Ishikawa (cell line): ENCODE measurements at regions not wholly inside any gene's neighbourhood (a gene's known extent, or its start where the extent isn't known, plus 50 kb on each side); places are given as distances from the start of the nearest gene placed in this dataset.

Source experiments
- CREB1 ChIP-seq: IDR thresholded peaks from 2 replicates; pipeline ENCODE4 v1.6.1; 2012; ENCODE audit warnings: low read depth
- EGR1 ChIP-seq: IDR thresholded peaks from 2 replicates; pipeline ENCODE4 v1.6.1; 2012
- EP300 ChIP-seq: IDR thresholded peaks from 2 replicates; pipeline ENCODE4 v1.6.1; 2012; ENCODE audit warnings: borderline replicate concordance
- FOXM1 ChIP-seq: IDR thresholded peaks from 2 replicates; pipeline ENCODE4 v1.6.1; 2012; ENCODE audit warnings: low read depth, borderline replicate concordance
- TAF1 ChIP-seq: IDR thresholded peaks from 2 replicates; pipeline ENCODE4 v1.6.1; 2012; ENCODE audit warnings: low read depth, mild to moderate bottlenecking
- TCF12 ChIP-seq: IDR thresholded peaks from 2 replicates; pipeline ENCODE4 v1.6.1; 2012; ENCODE audit warnings: low read depth
- ZBTB7A ChIP-seq: IDR thresholded peaks from 2 replicates; pipeline ENCODE4 v1.6.1; 2012; ENCODE audit warnings: low read depth
- TF ChIP-seq, protein P1 (sequence below): IDR thresholded peaks from 2 replicates; pipeline ENCODE4 v1.6.1; 2012; ENCODE audit warnings: low read depth, mild to moderate bottlenecking
- TF ChIP-seq, protein P2 (sequence below): IDR thresholded peaks from 2 replicates; pipeline ENCODE4 v1.6.1; 2012
- TF ChIP-seq, protein P3 (sequence below): IDR thresholded peaks from 2 replicates; pipeline ENCODE4 v1.6.1; 2012

DNA sequence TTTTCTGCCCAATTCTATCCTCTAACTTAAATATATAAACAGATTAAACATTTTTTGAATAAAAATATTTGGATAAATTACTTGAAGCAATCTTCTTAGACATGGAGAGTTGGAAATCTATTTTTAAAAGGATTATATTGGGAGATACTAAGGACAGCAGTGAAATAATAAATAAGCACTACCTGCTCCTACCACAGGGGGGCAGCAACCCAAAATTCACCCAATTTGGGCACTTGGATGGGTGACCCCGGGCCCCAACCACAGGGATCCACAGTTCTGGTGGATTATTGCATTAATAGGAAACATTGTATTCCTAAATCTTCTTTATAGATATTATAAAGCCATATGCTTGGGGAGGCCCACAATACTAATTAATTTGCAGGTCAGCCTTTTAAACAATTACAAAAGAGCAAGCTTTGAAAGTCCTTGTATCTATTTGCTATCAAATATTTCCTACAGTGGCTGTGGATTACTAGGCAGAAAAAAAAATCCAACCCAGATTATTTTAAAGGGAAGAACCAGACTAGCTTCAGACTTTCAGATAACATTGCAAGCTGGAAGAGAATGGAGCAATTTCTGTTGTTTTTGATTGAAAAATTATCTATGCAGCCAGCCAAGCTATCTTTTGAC lies 66.4 kb upstream of the PDE10A start:
- TF ChIP-seq, protein P1, sequence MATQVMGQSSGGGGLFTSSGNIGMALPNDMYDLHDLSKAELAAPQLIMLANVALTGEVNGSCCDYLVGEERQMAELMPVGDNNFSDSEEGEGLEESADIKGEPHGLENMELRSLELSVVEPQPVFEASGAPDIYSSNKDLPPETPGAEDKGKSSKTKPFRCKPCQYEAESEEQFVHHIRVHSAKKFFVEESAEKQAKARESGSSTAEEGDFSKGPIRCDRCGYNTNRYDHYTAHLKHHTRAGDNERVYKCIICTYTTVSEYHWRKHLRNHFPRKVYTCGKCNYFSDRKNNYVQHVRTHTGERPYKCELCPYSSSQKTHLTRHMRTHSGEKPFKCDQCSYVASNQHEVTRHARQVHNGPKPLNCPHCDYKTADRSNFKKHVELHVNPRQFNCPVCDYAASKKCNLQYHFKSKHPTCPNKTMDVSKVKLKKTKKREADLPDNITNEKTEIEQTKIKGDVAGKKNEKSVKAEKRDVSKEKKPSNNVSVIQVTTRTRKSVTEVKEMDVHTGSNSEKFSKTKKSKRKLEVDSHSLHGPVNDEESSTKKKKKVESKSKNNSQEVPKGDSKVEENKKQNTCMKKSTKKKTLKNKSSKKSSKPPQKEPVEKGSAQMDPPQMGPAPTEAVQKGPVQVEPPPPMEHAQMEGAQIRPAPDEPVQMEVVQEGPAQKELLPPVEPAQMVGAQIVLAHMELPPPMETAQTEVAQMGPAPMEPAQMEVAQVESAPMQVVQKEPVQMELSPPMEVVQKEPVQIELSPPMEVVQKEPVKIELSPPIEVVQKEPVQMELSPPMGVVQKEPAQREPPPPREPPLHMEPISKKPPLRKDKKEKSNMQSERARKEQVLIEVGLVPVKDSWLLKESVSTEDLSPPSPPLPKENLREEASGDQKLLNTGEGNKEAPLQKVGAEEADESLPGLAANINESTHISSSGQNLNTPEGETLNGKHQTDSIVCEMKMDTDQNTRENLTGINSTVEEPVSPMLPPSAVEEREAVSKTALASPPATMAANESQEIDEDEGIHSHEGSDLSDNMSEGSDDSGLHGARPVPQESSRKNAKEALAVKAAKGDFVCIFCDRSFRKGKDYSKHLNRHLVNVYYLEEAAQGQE, result no peak
- TF ChIP-seq EP300, result no peak
- TF ChIP-seq, protein P2, sequence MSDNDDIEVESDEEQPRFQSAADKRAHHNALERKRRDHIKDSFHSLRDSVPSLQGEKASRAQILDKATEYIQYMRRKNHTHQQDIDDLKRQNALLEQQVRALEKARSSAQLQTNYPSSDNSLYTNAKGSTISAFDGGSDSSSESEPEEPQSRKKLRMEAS, result no peak
- no peak for TF ChIP-seq ZBTB7A
- no peak for TF ChIP-seq EGR1
- no peak for TF ChIP-seq FOXM1
- TF ChIP-seq TCF12, result no peak
- no peak for TF ChIP-seq TAF1
- no peak for TF ChIP-seq CREB1
- TF ChIP-seq, protein P3, sequence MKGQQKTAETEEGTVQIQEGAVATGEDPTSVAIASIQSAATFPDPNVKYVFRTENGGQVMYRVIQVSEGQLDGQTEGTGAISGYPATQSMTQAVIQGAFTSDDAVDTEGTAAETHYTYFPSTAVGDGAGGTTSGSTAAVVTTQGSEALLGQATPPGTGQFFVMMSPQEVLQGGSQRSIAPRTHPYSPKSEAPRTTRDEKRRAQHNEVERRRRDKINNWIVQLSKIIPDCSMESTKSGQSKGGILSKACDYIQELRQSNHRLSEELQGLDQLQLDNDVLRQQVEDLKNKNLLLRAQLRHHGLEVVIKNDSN, result no peak
